A673 (cell line): ENCODE measurements at regions not wholly inside any gene's neighbourhood (a gene's known extent, or its start where the extent isn't known, plus 50 kb on each side); places are given as distances from the start of the nearest gene placed in this dataset.

Experiments
- CTCF ChIP-seq: fragments of 300-800, 200-600 bp; sonication (generic); conservative IDR thresholded peaks from 2 replicates; pipeline ENCODE4 v1.5.1; 2017; ENCODE audit warnings: low read depth, mild to moderate bottlenecking, antibody characterized with exemption, low read length, moderate library complexity, mixed read lengths
- EZH2 ChIP-seq: fragments of 200-600 bp; sonication (generic); IDR thresholded peaks from 2 replicates; pipeline ENCODE4 v1.6.1; 2017; ENCODE audit warnings: borderline replicate concordance, low read depth, mild to moderate bottlenecking, mixed read lengths, antibody characterized with exemption, low read length; ENCODE audit not compliant: poor library complexity, severe bottlenecking

GRCh38 chr2:451495-451894, 163.6 kb upstream of the ALKAL2 start:
- TF ChIP-seq EZH2 (no peak), CTCF (no peak)
